ENCODE measurements at regions not wholly inside any gene's neighbourhood (a gene's known extent, or its start where the extent isn't known, plus 50 kb on each side); places are given as distances from the start of the nearest gene placed in this dataset.

- TF ChIP-seq CTCF (IDR thresholded peaks at IDR 0.05; ENCODE audit: low read depth, low read length, missing input control): no peak
- no peak for TF ChIP-seq RAD21 (IDR thresholded peaks at IDR 0.05)
- no peak for TF ChIP-seq JUND (IDR thresholded peaks at IDR 0.05)
- TF ChIP-seq MAX (IDR thresholded peaks at IDR 0.05): no peak
These were observed 154.6 kb upstream of the TSHZ2 start for GRCh38 chr20:52817511-52817910.
